Osteocyte (in vitro differentiated cells): ENCODE measurements at regions not wholly inside any gene's neighbourhood (a gene's known extent, or its start where the extent isn't known, plus 50 kb on each side); places are given as distances from the start of the nearest gene placed in this dataset.

ENCODE experiments used
- DNase-seq: peaks from one replicate; pipeline ENCODE4 v3.0.0; 2021; ENCODE audit warnings: mixed read lengths; ENCODE audit not compliant: unreplicated experiment; ENCODE audit errors: extremely low spot score
- H3K27ac Mint-ChIP-seq: one replicate; pipeline ENCODE4 v1.8.0; 2021; ENCODE audit warnings: mild to moderate bottlenecking, mixed read lengths; ENCODE audit not compliant: unreplicated experiment
- H3K27me3 Mint-ChIP-seq: one replicate; pipeline ENCODE4 v1.8.0; 2021; ENCODE audit warnings: mixed read lengths; ENCODE audit not compliant: unreplicated experiment
- H3K36me3 Mint-ChIP-seq: one replicate; pipeline ENCODE4 v1.8.0; 2021; ENCODE audit warnings: mixed read lengths; ENCODE audit not compliant: unreplicated experiment
- H3K4me1 Mint-ChIP-seq: one replicate; pipeline ENCODE4 v1.8.0; 2021; ENCODE audit warnings: mixed read lengths; ENCODE audit not compliant: unreplicated experiment
- H3K4me3 Mint-ChIP-seq: one replicate; pipeline ENCODE4 v1.8.0; 2021; ENCODE audit warnings: mild to moderate bottlenecking, moderate library complexity, mixed read lengths; ENCODE audit not compliant: unreplicated experiment
- H3K9me3 Mint-ChIP-seq: one replicate; pipeline ENCODE4 v1.8.0; 2021; ENCODE audit warnings: mixed read lengths; ENCODE audit not compliant: unreplicated experiment
- CTCF ChIP-seq: fragments of 200-600 bp; sonication (generic); IDR thresholded peaks from 2 replicates; pipeline ENCODE4 v1.5.0; 2021; ENCODE audit warnings: antibody characterized with exemption, mild to moderate bottlenecking, moderate library complexity

GRCh38 chr11:119580751-119581150 is 148.2 kb downstream of the NECTIN1 start:
- no peak for TF ChIP-seq CTCF
- Mint-ChIP-seq H3K36me3 (no peaks in the 10 kb centered on the region), H3K4me3 (no peak overlapping the region), H3K27me3 (peaks cover 21% of the 10 kb centered on the region), H3K9me3 (no peaks in the 10 kb centered on the region), H3K4me1 (peaks cover 12% of the 10 kb centered on the region), H3K27ac (no peak overlapping the region)
- no peak for DNase-seq

GRCh38 chr11:119580081-119580480 is 148.9 kb downstream of the NECTIN1 start:
- H3K27ac Mint-ChIP-seq: no peak overlapping the region
- no peak overlapping the region for H3K4me3 Mint-ChIP-seq
- no peaks in the 10 kb centered on the region for H3K9me3 Mint-ChIP-seq
- H3K4me1 Mint-ChIP-seq: peaks cover 12% of the 10 kb centered on the region
- no peak for DNase-seq
- H3K36me3 Mint-ChIP-seq: no peaks in the 10 kb centered on the region
- peaks cover 28% of the 10 kb centered on the region for H3K27me3 Mint-ChIP-seq
- no peak for TF ChIP-seq CTCF

- no peak overlapping the region for H3K27ac Mint-ChIP-seq
- no peaks in the 10 kb centered on the region for H3K4me1 Mint-ChIP-seq
- H3K36me3 Mint-ChIP-seq: no peaks in the 10 kb centered on the region
- TF ChIP-seq CTCF: no peak
- no peaks in the 10 kb centered on the region for H3K9me3 Mint-ChIP-seq
- DNase-seq: no peak
- H3K27me3 Mint-ChIP-seq: peaks cover 36% of the 10 kb centered on the region
- H3K4me3 Mint-ChIP-seq: no peak overlapping the region
These were observed 150.3 kb downstream of the NECTIN1 start for GRCh38 chr11:119578521-119579191.

- TF ChIP-seq CTCF: no peak
These were observed 150.9 kb upstream of the THY1 start for GRCh38 chr11:119573858-119574257.

GRCh38 chr11:119572481-119573424 is 149.8 kb upstream of the THY1 start:
- Mint-ChIP-seq H3K9me3 (no peaks in the 10 kb centered on the region), H3K4me1 (peaks cover 12% of the 10 kb centered on the region), H3K36me3 (no peaks in the 10 kb centered on the region), H3K27me3 (peaks cover 31% of the 10 kb centered on the region), H3K4me3 (no peak overlapping the region), H3K27ac (no peak overlapping the region)
- no peak for DNase-seq
- no peak for TF ChIP-seq CTCF

More at GRCh38 chr11:119573858-119574257, 150.9 kb upstream of the THY1 start:
- DNase-seq: no peak
- H3K4me1 Mint-ChIP-seq: peaks cover under 1% of the 10 kb centered on the region
- peaks cover 36% of the 10 kb centered on the region for H3K27me3 Mint-ChIP-seq
- no peaks in the 10 kb centered on the region for H3K9me3 Mint-ChIP-seq
- H3K36me3 Mint-ChIP-seq: no peaks in the 10 kb centered on the region
- H3K4me3 Mint-ChIP-seq: no peak overlapping the region
- H3K27ac Mint-ChIP-seq: no peak overlapping the region
